Keratinocyte (primary cell): ENCODE measurements at regions not wholly inside any gene's neighbourhood (a gene's known extent, or its start where the extent isn't known, plus 50 kb on each side); places are given as distances from the start of the nearest gene placed in this dataset.

Experiments
- EZH2 ChIP-seq: IDR thresholded peaks from one replicate; pipeline ENCODE4 v1.6.1; 2012; ENCODE audit warnings: inconsistent platforms, mild to moderate bottlenecking, low read length, moderate library complexity
- TF ChIP-seq, protein P1 (sequence below), 3 experiments: IDR thresholded peaks in 1 of 3; conservative IDR thresholded peaks in 1 of 3; optimal IDR thresholded peaks in 1 of 3; 2 replicates in 2 of 3; 3 replicates in 1 of 3; pipeline versions ENCODE3 to v1.5.1; 2011; ENCODE audit warnings: low read length in 3 of 3, mild to moderate bottlenecking in 3 of 3, moderate library complexity in 2 of 3, control low read depth in 1 of 3, inconsistent platforms in 1 of 3; ENCODE audit not compliant: insufficient read depth in 2 of 3; ENCODE audit errors: extremely low read depth in 1 of 3

DNA sequence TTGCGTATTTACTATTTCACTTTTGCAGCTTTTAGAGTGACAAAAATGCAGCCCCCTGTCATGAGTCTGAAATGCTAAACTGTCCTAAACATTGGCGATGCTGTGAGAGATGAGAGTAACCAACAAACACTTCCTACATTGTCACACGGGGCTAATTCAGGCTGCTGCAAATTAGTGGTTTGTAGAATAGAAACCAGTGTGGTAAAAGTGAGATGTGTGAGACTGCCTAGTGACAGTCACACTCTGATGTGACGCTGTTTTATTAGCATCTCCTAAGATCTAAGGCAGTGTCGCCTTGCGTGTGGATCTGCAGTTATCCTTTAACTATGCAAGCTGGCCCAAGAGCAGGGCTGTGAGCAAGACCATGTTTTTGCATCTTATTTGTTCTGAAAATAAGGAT, 800.2 kb upstream of the TENM3 start:
- TF ChIP-seq, protein P1, sequence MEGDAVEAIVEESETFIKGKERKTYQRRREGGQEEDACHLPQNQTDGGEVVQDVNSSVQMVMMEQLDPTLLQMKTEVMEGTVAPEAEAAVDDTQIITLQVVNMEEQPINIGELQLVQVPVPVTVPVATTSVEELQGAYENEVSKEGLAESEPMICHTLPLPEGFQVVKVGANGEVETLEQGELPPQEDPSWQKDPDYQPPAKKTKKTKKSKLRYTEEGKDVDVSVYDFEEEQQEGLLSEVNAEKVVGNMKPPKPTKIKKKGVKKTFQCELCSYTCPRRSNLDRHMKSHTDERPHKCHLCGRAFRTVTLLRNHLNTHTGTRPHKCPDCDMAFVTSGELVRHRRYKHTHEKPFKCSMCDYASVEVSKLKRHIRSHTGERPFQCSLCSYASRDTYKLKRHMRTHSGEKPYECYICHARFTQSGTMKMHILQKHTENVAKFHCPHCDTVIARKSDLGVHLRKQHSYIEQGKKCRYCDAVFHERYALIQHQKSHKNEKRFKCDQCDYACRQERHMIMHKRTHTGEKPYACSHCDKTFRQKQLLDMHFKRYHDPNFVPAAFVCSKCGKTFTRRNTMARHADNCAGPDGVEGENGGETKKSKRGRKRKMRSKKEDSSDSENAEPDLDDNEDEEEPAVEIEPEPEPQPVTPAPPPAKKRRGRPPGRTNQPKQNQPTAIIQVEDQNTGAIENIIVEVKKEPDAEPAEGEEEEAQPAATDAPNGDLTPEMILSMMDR (optimal IDR thresholded peaks at IDR 0.05 in 1 of 3, IDR thresholded peaks at IDR 0.05 in 1 of 3, conservative IDR thresholded peaks at IDR 0.05 in 1 of 3; ENCODE audit: extremely low read depth in 1 of 3, insufficient read depth in 2 of 3, low read length in 3 of 3): no peak
- TF ChIP-seq EZH2: no peak
